ENCODE measurements at regions not wholly inside any gene's neighbourhood (a gene's known extent, or its start where the extent isn't known, plus 50 kb on each side); places are given as distances from the start of the nearest gene placed in this dataset.

DNA sequence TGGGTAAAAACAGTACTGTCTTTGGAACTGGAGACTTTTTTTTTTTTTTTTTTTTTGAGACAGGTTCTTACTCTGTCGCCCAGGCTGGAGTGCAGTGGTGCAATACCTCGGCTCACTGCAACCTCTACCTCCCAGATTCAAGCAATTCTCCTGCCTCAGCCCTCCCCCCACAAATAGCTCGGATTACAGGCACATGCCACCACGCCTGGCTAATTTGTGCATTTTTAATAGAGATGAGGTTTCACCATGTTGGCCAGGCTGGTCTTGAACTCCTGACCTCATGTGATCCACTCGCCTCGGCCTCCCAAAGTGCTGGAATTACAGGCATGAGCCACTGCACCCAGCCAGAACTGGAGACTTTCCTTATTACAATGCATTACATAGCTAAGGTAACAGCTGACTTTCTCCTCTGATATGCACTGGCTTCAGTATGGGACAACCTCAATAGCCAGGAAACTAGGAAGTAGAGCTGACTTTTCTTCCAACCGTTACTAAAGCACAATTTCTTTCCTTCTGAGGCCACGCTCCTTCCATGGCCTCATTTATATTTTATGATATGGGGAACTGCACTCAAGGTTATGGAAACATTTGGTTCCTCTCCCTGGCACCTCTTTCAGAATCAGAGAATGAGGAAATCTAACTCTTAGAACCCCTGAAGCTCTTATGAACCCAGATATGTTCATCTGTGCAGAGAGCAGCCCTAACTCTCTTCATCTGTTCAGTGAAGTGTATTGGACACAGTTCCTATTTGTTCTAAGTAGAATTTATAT lies 53.5 kb upstream of the FAM9B start:
- DNase-seq, result no peak

DNA sequence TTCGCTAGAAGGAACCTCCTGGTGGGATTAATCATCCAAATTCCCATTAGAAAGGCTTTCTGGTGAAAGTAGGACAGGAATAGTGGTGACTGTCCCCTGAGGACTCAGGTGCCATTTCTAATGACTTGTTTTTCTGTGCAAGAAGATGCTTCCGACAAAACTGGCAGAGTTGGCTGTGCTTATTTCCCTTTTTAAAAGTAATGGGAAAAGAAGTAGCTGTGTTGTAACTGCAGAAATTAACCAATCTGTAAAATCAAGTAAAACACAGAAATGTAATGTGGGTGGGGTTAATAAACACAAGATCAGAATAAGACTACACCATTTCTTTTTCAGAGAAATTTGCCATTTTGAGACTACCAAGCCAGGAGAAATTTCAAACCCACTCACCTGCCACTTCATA lies 55.0 kb upstream of the FAM9B start:
- no peak for DNase-seq

DNA sequence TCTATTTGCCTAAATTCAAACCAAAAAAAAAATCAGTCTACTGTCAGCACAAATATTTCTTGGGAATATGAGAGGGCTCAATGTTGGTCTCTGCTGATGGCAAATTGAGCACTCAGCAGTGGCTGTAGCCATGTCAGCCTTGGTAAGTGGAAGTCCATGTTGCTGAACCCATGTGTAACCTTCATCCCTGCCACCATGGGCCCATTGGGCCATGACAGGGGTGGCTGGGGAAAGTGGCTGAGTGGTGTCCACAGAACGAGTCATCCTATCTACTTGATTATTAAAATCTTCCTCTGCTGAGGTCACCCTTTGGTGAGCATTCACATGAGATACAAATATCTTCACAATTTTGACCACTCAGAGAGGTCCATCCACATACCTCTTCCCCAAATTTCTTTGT lies 56.8 kb upstream of the FAM9B start:
- DNase-seq, result no peak

DNA sequence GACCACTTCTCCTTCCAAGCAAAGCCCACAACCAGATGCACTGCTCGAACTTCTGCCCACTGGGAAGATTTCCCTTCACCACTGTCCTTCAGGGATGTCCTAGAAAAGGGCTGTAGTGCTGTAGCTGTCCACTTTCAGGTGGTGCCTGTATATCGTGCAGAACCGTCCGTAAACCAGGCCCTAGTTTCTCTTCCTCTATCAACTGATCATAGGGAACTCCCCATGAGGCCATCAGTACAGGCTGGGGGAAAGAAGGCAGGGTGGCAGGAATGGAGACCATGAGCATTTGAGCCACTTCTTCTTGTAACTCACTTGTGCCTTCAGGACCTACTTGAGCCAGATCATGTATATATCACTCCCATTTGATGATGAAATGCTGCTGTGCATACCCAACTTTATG lies 57.3 kb upstream of the FAM9B start:
- no peak for DNase-seq

DNA sequence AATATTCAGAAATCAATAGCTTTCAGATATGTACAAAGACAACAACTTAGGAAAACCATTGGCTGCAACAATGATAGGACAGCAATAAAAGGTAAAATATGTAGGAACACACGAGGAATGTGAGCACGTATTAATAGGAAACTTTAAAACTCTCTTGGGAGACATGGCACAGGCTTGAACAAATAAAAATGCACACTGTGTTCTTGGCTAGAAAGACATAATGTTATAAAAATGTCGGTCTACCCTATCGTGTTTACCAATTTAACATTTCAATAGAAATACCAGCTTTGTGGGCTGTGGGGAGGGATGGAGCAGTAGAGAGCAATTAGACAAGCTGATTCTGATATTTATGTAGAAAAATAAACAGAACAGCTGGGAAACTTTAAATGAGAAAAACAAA lies 69.0 kb upstream of the FAM9B start:
- no peak for DNase-seq

DNA sequence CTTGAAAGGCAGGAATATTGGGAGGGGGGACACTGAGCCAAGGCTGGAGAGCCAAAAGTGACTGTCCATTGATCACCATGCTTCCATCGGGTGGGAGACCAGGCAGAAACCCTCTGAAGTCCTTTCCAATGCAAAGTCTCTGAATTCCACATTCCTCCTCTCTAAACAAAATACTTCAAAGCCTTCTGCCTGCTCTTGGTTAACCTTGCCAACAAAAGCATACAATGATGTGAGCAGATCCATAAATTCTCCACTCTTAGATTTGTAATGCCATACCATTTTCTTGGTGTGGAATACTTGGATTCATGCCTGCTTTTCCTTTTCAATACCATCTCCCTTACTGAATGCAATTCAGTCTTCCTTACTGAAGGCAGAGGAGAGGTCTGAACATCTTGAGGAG lies 74.1 kb upstream of the FAM9B start:
- no peak for DNase-seq

DNA sequence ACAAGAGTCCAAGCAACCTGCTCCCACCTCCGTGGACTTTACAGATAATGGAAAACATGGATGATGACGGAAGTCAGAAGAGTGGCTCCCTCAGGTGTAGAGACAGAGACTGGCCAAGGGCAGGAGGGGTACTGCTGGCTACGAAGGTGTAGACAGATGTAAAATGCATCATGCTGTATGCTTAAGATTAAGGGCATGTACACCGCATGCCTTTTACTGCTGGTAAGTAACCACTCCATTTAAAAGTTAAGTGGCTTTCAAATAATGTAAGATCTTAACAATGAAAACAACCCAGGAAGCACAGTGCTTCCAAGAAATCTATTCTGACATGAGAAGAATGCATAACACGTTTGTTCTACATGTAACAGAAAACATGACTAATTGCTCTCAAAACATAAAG lies 76.9 kb upstream of the FAM9B start:
- no peak for DNase-seq

DNA sequence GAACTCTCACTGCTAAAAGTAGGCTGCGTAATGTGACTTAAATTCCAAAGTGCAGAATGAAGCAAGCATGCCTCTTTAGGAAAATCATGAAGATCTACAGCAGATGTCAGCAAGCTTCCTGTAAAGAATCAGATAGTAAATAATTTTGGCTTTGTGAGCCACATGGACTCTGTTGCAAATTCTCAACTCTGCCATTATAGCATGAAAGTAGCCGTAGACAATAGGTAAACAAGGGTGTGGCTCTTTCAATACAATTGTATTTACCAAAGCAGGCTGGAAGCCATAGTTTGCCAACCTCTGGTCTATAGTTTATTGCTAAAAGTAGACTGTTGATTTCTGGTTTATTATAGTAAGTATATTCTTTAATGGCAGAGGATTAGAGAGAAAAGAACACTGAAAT lies 80.3 kb upstream of the FAM9B start:
- no peak for DNase-seq

DNA sequence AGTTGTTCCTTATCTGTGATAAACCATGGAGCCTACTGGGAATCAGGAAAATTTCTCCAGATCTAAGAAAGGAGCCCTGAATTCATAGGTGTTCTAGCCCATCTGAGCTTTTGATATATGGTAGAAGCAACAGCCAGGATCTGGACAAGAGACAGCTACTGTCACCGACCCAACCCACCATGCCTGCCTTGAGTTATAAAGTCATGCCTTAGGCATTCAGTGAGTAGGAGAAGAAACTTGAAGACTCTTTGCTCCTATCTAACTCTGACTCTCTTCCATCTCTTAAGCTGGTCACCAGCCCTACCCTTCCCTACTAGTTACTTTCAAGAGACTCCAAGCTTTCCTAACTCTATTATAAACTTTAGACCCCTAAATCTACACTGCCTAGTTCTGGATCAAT lies 83.9 kb upstream of the FAM9B start:
- no peak for DNase-seq

DNA sequence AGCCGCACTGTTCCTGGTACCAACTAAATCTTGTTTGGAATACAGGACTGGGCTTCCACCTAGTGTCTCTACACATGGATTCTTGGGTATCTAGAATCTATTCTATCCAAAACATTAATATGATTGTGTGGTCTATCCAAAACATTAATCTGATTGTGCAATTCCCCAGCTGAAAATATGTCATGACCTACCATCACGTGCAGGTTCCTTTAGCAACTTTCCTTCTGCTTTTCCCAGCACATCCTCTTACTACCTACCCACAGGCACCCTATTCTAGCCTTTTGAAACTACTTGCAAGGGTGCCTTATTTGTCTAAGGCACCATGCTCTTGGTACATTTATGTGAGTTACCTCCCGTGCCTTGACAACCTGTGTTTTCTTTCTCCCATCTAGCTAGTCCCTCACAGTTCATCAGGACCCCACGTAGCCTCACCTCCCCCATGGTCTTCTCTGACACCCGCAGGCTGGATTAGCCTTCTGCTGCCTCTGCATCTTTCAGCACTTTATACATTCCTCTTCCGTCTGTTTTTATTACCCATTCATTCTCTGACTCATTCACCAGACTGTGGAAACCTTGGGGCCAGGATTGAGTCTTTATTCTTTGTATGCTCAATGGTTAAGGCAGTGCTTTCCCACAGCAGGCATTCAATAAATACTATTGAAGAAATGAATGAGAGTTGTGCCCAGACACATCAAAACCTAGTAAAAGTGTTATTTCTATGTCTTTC lies 88.8 kb upstream of the FAM9B start:
- no peak for DNase-seq

DNA sequence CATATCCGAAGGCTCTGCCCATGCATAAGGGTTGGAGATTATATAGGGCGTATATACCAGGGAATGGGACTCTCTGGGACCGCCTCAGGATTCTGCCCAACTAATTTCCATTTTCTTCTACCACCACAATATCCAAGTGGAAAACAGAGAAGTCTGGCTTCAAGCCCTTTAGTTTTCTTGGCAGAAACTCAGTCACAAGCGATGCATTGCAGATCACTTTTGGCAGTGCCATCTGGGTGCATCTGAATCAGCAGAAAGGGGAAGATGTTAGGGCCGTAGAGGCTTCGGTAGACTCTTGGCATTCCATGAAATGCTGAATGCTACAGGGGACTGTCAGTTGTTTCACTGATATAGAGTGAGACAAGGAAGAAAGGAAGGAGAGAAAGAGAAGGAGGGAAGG lies 94.1 kb upstream of the FAM9B start:
- DNase-seq, result no peak

DNA sequence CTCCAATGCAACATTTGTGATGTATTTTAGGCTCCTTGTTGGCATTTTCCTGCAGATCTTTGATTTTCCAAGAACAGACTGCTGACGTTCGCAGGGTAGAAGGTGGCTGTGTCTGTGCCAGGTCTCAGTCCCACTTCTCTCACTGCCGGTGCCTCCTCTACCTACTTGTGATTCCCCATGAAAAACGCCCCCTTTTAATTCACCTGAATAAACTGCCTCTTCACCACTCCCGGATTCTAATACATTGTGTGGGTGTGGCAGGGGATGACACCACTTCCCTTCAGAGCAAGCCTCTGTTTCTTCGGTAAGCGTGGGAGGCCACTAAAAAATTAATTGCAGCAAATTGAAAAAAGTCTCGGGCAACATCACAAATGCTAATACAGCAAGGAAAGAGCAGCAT lies 96.1 kb upstream of the FAM9B start:
- DNase-seq, result no peak

DNA sequence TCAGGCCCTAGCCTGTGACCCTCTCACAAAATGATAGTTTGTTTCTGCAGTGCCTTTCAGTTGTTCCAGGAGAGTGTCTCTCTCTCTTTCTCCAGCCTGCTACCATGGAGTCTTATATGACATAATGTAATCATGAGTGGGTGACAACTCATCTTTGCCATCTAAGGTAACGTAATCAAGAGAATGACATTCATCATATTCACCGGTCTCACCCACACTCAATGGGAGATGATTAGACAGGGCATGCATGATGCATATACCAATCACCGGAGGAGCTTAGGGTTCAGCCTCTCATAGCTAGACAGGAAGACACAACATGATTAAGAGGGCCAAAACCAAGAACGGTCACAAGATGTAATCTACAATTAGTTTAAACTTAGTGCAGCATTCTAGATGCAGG lies 97.1 kb upstream of the FAM9B start:
- DNase-seq, result no peak

DNA sequence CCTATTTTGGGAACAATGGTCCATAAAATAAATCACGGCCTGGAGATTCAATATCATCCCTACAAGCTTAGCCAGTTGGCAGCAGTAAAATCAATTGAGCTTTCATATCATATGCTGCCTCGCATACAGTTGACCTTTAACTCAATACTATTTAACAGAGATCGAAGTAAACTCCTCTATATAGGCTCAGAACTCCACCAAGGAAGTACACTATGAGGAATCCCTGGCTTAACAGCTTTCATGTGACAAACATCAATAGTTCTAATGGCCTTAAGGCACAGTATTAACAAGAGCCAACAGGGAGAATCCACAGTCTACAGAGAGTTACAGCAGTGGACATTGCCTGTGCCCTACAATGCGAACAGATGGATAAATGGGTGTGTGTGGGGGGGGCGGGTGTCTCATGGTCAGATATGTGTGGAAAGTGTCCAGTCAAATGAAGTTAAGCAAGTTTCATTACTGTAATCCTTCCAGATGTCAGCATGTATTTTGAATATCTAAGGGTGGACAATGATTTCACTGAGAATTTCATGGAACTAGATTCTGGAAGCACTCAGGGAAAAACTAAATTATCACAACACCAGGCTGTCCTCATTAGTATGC lies 98.2 kb upstream of the FAM9B start:
- DNase-seq, result no peak

DNA sequence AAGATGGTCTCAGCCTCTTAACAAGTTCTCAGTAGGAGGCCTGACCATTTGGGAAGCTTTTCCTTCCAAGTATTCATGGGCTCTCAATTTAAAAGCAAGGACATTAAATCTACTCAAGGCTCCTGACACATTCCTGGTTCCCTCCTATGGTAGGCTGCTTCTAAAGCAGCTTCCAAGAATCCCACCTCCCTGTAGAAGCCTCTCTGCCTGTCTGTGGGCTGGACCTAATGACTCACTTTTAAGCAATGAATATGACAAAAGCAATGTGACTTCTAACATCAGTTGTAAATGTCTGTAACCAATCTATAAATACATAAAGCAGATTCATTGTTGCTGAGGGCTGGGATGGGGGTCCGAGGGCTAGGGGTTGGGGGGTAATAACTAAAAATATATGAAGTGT lies 99.5 kb upstream of the FAM9B start:
- no peak for DNase-seq

DNA sequence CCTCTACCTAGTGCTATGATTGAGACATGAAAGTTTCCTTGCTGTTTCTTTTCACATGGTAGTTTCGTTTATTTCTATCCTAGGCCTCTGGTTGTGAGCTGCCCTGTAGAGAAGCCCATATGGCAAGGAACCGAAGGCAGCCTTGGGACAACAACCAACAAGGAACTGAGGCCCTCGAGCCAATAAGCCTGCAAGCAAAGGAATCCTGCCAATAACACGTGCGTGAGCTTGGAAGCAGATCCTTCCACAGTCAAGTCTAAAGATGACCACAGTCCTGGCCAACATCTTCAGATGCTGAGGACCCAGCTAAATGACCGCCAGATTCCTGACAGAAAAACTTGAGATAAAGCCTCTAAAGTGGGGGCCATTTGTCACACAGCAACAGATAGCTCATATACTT lies 100.4 kb upstream of the FAM9B start:
- DNase-seq, result no peak

DNA sequence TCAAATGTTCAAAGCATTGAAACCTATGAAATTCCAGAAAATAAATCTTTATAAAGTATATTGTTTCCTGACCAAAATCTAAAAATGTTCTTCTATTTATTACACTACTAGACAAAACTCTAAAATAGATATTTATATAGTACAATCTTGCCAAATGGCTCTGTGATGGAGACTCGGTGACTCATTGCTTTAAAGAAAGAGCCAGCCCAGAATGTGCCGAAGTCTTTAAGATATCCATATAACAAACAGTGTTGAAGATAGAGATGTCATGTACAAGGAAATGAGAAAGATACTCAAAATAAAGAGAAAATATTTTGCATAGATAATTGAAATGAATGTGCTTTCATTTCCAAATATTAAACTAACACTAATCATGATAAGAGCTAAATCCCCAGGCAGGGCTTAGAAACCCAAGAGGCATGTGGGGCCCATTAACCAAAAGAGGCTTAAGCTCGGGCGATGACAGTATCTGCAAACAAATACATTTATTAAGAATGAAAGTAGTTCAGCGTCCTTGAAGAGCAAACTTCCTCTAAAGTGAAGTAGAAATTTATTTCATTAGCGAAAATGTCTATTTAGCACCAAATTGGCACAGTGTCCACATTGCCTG lies 102.1 kb upstream of the FAM9B start:
- no peak for DNase-seq

DNA sequence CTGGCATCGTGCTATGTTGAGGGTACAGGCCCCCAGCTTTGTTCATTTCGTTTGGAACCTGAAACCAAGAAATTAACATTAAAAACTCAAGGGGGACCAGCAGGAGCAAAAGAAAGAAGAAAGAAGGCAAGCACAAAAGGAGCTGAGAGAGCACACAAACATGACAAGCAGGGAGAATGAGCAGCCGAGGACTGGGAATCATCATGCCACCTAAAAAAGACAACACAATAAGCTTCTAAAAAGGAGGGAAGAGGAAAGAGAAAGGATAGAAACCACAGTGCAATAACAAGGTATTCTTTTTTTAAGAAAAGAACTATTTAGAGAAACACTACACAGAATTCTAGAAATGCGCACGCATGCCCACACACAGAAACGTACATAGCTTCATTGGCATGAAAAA lies 103.2 kb upstream of the FAM9B start:
- no peak for DNase-seq

DNA sequence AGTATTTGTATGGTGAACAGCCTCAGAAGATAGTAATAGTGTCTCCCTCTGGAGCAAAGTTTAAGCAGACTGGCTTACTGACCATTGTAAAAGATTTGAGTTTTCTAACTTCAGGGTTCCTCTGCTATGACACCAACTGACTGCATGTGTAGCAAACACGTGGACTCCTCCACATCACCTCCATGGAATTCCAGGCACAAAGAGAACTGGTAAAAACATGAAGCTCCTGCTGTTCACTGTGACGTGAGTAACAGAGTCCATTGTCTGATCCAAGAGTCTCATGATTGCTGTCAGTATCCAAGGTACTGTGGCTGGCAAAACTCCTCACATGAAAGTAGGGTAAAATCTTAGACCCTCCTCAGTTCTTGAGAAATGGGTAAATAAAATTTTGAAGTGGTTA lies 107.6 kb upstream of the FAM9B start:
- DNase-seq, result no peak

DNA sequence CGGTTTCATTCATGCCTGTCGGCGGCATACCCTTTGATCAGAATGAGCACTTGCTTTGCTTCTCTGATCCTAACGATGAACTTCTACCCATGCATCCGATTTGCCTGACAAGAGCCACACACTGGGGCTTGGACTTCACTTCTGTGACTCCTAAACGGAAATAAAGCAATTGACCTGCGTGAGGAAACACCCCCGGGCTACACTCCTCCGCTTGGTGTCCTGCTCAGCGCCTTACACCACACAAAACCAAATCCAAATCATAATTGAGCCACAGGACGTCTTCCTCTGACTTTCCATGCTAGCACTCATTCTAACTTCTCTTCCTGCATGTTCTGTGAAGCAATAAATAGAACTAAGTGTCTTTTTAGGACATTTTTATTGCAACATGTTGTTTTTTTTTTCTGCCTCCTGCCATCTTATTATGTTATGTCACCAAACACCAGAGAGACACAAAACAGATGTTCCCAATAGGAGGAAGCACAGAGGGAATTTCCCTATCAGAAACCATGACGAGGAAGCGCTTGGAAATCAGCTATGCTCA lies 110.8 kb upstream of the FAM9B start:
- no peak for DNase-seq

DNA sequence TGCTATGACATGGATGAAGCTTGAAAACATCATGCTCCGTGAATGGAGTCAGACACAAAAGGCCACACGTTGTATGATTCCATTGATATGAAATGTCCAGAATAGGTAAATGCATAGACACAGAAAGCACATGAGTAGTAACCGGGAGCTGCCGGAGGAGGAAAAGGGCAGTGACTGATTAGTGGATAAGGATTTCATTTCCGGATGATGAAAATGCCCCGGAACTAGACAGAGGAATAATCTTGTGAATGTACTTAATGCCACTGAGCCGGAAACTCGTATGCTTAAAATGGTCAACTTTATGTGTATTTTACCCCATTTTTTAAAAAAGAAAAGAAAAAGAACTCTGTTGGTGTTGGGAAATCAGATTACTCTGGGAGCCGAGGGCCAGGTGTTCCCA lies 112.7 kb upstream of the FAM9B start:
- no peak for DNase-seq

DNA sequence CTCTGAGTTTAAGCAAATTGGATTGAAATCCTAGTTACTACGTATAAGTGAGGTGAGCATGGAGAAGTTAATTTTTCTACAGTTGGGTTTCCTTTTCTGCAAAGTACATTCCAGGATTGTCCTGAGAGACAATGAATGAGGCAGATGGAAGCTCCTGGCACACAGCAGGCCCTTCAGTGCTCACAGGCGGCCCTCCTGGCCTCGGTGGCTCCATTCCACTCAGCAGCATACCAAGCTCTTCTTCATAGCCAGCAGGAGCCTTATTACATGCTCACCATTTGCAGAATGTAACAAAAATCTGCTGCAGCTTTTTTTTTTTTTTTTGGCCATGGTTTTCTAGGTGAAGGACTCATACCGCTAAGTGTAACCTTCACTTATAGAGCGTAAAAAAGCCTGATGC lies 113.2 kb upstream of the FAM9B start:
- no peak for DNase-seq

DNA sequence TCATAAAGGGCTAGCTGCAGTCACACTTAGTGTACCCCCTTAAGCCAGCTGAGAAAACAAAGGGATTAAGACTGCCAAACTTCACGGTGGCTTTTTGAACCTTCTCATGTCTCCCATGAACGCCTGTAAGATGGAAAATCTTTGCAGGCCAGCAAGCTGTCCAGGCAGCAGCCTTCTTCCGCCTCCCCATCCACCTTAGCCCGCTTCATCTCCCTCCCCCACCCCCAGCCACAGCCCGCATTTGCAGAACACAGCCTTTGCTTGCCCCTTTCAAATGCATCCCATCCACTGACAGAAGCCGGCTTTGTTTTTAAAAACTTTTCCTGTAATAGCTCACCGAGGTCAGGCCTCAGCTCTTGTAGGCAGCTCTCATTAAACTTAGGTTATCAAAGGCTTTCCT lies 113.8 kb upstream of the FAM9B start:
- no peak for DNase-seq

All from effector CD4-positive, alpha-beta T cell (primary cell).